GM21717 (cell line): ENCODE measurements at regions not wholly inside any gene's neighbourhood (a gene's known extent, or its start where the extent isn't known, plus 50 kb on each side); places are given as distances from the start of the nearest gene placed in this dataset.
"Not testable (repeated sequence)": the region's sequence is repeated elsewhere in the genome, so short reads cannot be mapped to it uniquely, and the experiment has no call there.

Experiments
- ATAC-seq: cut with Tn5 transposase; IDR thresholded peaks from one replicate; pipeline ENCODE4 v1.9.1; 2021; ENCODE audit warnings: mild to moderate bottlenecking, moderate library complexity; ENCODE audit not compliant: unreplicated experiment

- ATAC-seq = no peak
These were observed 265.4 kb upstream of the FOXF1 start for GRCh38 chr16:86244936-86245335.

GRCh38 chr16:86245351-86245750 is 265.0 kb upstream of the FOXF1 start:
- ATAC-seq = no peak

- ATAC-seq = no peak
These were observed 264.4 kb upstream of the FOXF1 start for GRCh38 chr16:86245895-86246294.

- no peak for ATAC-seq
These were observed 261.9 kb upstream of the FOXF1 start for GRCh38 chr16:86248310-86248905.

- ATAC-seq = no peak
These were observed 260.7 kb upstream of the FOXF1 start for GRCh38 chr16:86249631-86250030.

- no peak for ATAC-seq
These were observed 258.6 kb upstream of the FOXF1 start for GRCh38 chr16:86251682-86252081.

- ATAC-seq = no peak
These were observed 257.7 kb upstream of the FOXF1 start for GRCh38 chr16:86252596-86252995.

GRCh38 chr16:86255966-86256365 is 254.4 kb upstream of the FOXF1 start:
- no peak for ATAC-seq

GRCh38 chr16:86256995-86257394 is 253.3 kb upstream of the FOXF1 start:
- no peak for ATAC-seq

- no peak for ATAC-seq
These were observed 252.8 kb upstream of the FOXF1 start for GRCh38 chr16:86257546-86257945.

- no peak for ATAC-seq
These were observed 251.6 kb upstream of the FOXF1 start for GRCh38 chr16:86258713-86259112.

GRCh38 chr16:86259499-86259898 is 250.8 kb upstream of the FOXF1 start:
- ATAC-seq = no peak

GRCh38 chr16:86261379-86261778 is 248.9 kb upstream of the FOXF1 start:
- ATAC-seq = no peak

- not testable (repeated sequence) for ATAC-seq
These were observed 242.7 kb upstream of the FOXF1 start for GRCh38 chr16:86267657-86268056.

GRCh38 chr16:86270696-86271095 is 239.6 kb upstream of the FOXF1 start:
- no peak for ATAC-seq

GRCh38 chr16:86272744-86273143 is 237.6 kb upstream of the FOXF1 start:
- no peak for ATAC-seq

GRCh38 chr16:86277221-86277620 is 233.1 kb upstream of the FOXF1 start:
- no peak for ATAC-seq

GRCh38 chr16:86277859-86278258 is 232.5 kb upstream of the FOXF1 start:
- not testable (repeated sequence) for ATAC-seq

GRCh38 chr16:86281421-86281820 is 228.9 kb upstream of the FOXF1 start:
- ATAC-seq = no peak

GRCh38 chr16:86283944-86284343 is 226.4 kb upstream of the FOXF1 start:
- ATAC-seq = no peak

GRCh38 chr16:86285421-86285820 is 224.9 kb upstream of the FOXF1 start:
- no peak for ATAC-seq

GRCh38 chr16:86285938-86286921 is 224.1 kb upstream of the FOXF1 start:
- ATAC-seq = no peak
